ENCODE measurements at regions not wholly inside any gene's neighbourhood (a gene's known extent, or its start where the extent isn't known, plus 50 kb on each side); places are given as distances from the start of the nearest gene placed in this dataset.
"Not testable (repeated sequence)": the region's sequence is repeated elsewhere in the genome, so short reads cannot be mapped to it uniquely, and the experiment has no call there.

DNA sequence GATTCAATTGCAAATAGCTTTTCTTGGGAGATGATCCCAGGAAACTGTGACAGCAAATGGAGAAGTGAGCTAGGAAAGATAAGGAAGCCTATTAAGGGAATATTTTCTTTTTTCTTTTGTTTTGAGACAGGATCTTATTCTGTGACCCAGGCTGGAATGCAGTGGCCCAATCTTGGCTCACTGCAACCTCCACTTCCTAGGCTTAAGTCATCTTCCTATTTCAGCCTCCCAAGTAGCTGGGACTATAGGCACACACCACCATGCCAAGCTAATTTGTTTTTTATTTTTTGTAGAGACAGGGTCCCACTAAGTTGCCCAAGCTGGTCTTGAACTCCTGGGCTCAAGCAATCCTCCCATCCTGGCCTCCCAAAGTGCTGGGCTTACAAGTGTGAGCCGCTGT is 433.7 kb downstream of the RPS6KC1 start:
- Histone ChIP-seq H3K27me3 (ENCODE audit: control insufficient read depth in 1 of 2, insufficient read depth in 2 of 2, low read length in 2 of 2) (no peaks in the 10 kb centered on the region), H3K9me3 (ENCODE audit: low read length) (no peaks in the 10 kb centered on the region), H3K4me3 (ENCODE audit: low read depth in 1 of 2, low read length in 2 of 2) (no peak overlapping the region), H3K9ac (ENCODE audit: low read length) (no peak overlapping the region), H3K4me1 (ENCODE audit: insufficient read depth, low read length) (no peaks in the 10 kb centered on the region), H3K36me3 (ENCODE audit: insufficient read depth, low read length) (no peaks in the 10 kb centered on the region), H3K27ac (ENCODE audit: low read depth, low read length) (no peak overlapping the region)

GRCh38 chr1:213486488-213486887 is 435.4 kb downstream of the RPS6KC1 start:
- no peaks in the 10 kb centered on the region for H3K9me3 ChIP-seq (ENCODE audit: low read length)
- H3K9ac ChIP-seq (ENCODE audit: low read length) = no peak overlapping the region
- H3K27ac ChIP-seq (ENCODE audit: low read depth, low read length) = no peak overlapping the region
- no peaks in the 10 kb centered on the region for H3K27me3 ChIP-seq (ENCODE audit: control insufficient read depth in 1 of 2, insufficient read depth in 2 of 2, low read length in 2 of 2)
- H3K4me1 ChIP-seq (ENCODE audit: insufficient read depth, low read length) = no peaks in the 10 kb centered on the region
- no peak overlapping the region for H3K4me3 ChIP-seq (ENCODE audit: low read depth in 1 of 2, low read length in 2 of 2)
- no peaks in the 10 kb centered on the region for H3K36me3 ChIP-seq (ENCODE audit: insufficient read depth, low read length)

GRCh38 chr1:213491468-213491867 is 440.4 kb downstream of the RPS6KC1 start:
- no peak overlapping the region for H3K4me3 ChIP-seq (ENCODE audit: low read depth in 1 of 2, low read length in 2 of 2)
- no peaks in the 10 kb centered on the region for H3K9me3 ChIP-seq (ENCODE audit: low read length)
- no peaks in the 10 kb centered on the region for H3K27me3 ChIP-seq (ENCODE audit: control insufficient read depth in 1 of 2, insufficient read depth in 2 of 2, low read length in 2 of 2)
- H3K36me3 ChIP-seq (ENCODE audit: insufficient read depth, low read length) = no peaks in the 10 kb centered on the region
- no peak overlapping the region for H3K9ac ChIP-seq (ENCODE audit: low read length)
- no peak overlapping the region for H3K27ac ChIP-seq (ENCODE audit: low read depth, low read length)
- no peaks in the 10 kb centered on the region for H3K4me1 ChIP-seq (ENCODE audit: insufficient read depth, low read length)

DNA sequence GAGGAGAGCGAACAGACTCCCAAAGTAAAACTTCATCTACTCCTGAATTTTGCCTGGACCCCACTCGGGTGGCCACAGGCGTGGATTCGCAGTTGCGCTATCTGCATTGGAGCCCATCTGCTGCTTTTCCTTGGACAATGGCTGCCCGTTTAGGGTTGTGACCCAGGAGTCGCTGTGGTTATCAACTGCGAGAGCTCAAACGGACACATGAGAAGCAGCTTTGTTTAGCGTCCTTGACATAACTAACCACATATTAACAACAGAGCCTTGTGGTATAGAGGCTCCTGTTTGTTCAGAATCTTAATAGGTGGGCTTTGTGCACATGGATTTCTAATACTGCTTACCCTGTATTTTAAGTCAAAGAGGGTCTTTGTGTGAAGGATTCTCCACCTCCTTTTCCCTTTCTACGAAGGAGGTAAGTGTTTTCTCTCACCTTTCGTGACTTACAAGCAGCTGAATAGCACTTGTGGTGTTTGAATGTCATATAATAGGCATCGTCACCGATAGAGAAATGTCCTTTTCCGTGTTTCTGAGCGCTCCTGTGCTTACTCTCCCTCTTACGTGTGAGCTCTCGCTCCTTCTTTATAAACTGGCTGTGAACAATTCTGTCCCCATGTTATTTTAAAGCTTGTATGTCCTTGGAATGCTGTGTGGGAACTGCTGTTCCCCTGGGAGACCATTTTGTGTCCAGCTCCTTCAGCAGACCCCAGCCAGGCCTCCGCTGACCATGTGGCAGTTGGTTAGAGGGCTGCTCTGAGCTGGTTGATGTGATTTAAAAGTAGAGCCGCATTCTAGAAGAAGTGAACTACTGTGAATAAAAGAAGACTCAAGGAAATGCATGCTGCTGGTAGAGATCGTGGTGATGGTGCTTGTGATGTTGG is 441.4 kb downstream of the RPS6KC1 start:
- no peak overlapping the region for H3K27ac ChIP-seq (ENCODE audit: low read depth, low read length)
- H3K27me3 ChIP-seq (ENCODE audit: control insufficient read depth in 1 of 2, insufficient read depth in 2 of 2, low read length in 2 of 2) = no peaks in the 10 kb centered on the region
- no peak overlapping the region for H3K4me3 ChIP-seq (ENCODE audit: low read depth in 1 of 2, low read length in 2 of 2)
- H3K36me3 ChIP-seq (ENCODE audit: insufficient read depth, low read length) = no peaks in the 10 kb centered on the region
- H3K9me3 ChIP-seq (ENCODE audit: low read length) = no peaks in the 10 kb centered on the region
- no peak overlapping the region for H3K9ac ChIP-seq (ENCODE audit: low read length)
- H3K4me1 ChIP-seq (ENCODE audit: insufficient read depth, low read length) = no peaks in the 10 kb centered on the region

- Histone ChIP-seq H3K27ac (ENCODE audit: low read depth, low read length) (no peak overlapping the region), H3K9ac (ENCODE audit: low read length) (no peak overlapping the region), H3K4me1 (ENCODE audit: insufficient read depth, low read length) (no peaks in the 10 kb centered on the region), H3K9me3 (ENCODE audit: low read length) (no peaks in the 10 kb centered on the region), H3K4me3 (ENCODE audit: low read depth in 1 of 2, low read length in 2 of 2) (no peak overlapping the region), H3K36me3 (ENCODE audit: insufficient read depth, low read length) (no peaks in the 10 kb centered on the region), H3K27me3 (ENCODE audit: control insufficient read depth in 1 of 2, insufficient read depth in 2 of 2, low read length in 2 of 2) (no peaks in the 10 kb centered on the region)
Observed at GRCh38 chr1:213499444-213499843, 448.4 kb downstream of the RPS6KC1 start.

DNA sequence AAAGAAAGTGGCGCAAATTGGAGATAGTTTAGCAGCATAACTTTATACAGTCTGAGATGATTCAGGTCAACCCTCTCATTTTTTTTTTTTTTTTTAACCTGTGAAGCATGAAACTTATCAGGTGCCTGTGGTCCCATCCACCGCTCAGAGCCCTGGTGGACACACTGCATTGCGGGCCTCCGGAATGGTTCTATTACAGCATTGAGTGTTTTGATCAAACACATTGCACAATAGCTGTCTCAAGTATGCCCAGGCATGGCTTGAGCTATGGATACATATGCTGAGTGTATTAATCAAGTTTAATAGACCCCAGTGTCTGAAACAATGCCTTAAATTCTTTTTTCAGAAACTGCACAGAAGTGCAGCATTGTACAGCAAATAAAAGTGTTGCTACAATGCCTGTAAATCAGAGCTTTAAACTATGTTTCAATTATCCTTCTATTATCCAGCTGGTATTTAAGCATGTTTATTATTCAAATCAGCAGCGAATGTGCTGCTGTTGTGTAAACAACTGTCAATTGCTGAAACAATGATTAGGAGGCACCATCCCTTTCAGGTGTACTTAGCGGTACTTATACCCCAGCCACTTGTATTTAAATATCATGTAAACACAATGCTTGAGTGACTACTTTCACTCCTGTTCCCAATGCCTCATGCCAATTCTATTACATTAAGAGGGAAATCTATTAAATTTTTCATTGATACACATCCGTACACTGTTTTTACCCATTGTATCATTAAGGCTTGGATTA is 456.6 kb downstream of the RPS6KC1 start:
- Histone ChIP-seq H3K9ac (ENCODE audit: low read length) (no peak overlapping the region), H3K9me3 (ENCODE audit: low read length) (no peaks in the 10 kb centered on the region), H3K27ac (ENCODE audit: low read depth, low read length) (no peak overlapping the region), H3K4me3 (ENCODE audit: low read depth in 1 of 2, low read length in 2 of 2) (no peak overlapping the region), H3K27me3 (ENCODE audit: control insufficient read depth in 1 of 2, insufficient read depth in 2 of 2, low read length in 2 of 2) (no peaks in the 10 kb centered on the region), H3K4me1 (ENCODE audit: insufficient read depth, low read length) (no peaks in the 10 kb centered on the region), H3K36me3 (ENCODE audit: insufficient read depth, low read length) (no peaks in the 10 kb centered on the region)

GRCh38 chr1:213511173-213511572 is 460.1 kb downstream of the RPS6KC1 start:
- H3K4me1 ChIP-seq (ENCODE audit: insufficient read depth, low read length) = no peaks in the 10 kb centered on the region
- no peaks in the 10 kb centered on the region for H3K9me3 ChIP-seq (ENCODE audit: low read length)
- no peaks in the 10 kb centered on the region for H3K36me3 ChIP-seq (ENCODE audit: insufficient read depth, low read length)
- no peak overlapping the region for H3K27ac ChIP-seq (ENCODE audit: low read depth, low read length)
- no peaks in the 10 kb centered on the region for H3K27me3 ChIP-seq (ENCODE audit: control insufficient read depth in 1 of 2, insufficient read depth in 2 of 2, low read length in 2 of 2)
- no peak overlapping the region for H3K4me3 ChIP-seq (ENCODE audit: low read depth in 1 of 2, low read length in 2 of 2)
- no peak overlapping the region for H3K9ac ChIP-seq (ENCODE audit: low read length)

DNA sequence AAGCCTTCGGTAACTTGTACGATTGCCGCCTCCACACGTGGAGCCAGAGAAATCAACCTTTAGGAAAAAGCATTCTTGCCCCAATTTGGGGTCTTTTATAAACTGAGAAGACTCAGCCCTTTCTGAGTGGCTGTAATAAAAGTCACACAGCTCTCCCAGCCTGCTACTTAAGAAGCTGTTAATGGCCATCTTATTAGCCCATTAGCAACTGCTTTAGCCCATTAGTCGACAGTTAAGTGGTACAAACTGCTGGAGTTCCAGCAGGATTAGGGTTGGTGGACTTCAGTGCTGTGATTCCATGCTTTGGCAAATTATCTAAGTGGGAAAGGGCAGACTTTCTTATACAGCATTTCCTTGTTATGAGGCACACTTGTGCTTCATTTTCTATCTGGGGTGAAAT is 461.3 kb downstream of the RPS6KC1 start:
- no peak overlapping the region for H3K9ac ChIP-seq (ENCODE audit: low read length)
- no peak overlapping the region for H3K4me3 ChIP-seq (ENCODE audit: low read depth in 1 of 2, low read length in 2 of 2)
- no peaks in the 10 kb centered on the region for H3K36me3 ChIP-seq (ENCODE audit: insufficient read depth, low read length)
- no peaks in the 10 kb centered on the region for H3K9me3 ChIP-seq (ENCODE audit: low read length)
- no peaks in the 10 kb centered on the region for H3K27me3 ChIP-seq (ENCODE audit: control insufficient read depth in 1 of 2, insufficient read depth in 2 of 2, low read length in 2 of 2)
- no peak overlapping the region for H3K27ac ChIP-seq (ENCODE audit: low read depth, low read length)
- no peaks in the 10 kb centered on the region for H3K4me1 ChIP-seq (ENCODE audit: insufficient read depth, low read length)

GRCh38 chr1:213513006-213513405 is 462.0 kb downstream of the RPS6KC1 start:
- H3K27me3 ChIP-seq (ENCODE audit: control insufficient read depth in 1 of 2, insufficient read depth in 2 of 2, low read length in 2 of 2) = no peaks in the 10 kb centered on the region
- no peak overlapping the region for H3K4me3 ChIP-seq (ENCODE audit: low read depth in 1 of 2, low read length in 2 of 2)
- no peaks in the 10 kb centered on the region for H3K9me3 ChIP-seq (ENCODE audit: low read length)
- no peaks in the 10 kb centered on the region for H3K36me3 ChIP-seq (ENCODE audit: insufficient read depth, low read length)
- H3K9ac ChIP-seq (ENCODE audit: low read length) = no peak overlapping the region
- H3K4me1 ChIP-seq (ENCODE audit: insufficient read depth, low read length) = no peaks in the 10 kb centered on the region
- H3K27ac ChIP-seq (ENCODE audit: low read depth, low read length) = no peak overlapping the region

DNA sequence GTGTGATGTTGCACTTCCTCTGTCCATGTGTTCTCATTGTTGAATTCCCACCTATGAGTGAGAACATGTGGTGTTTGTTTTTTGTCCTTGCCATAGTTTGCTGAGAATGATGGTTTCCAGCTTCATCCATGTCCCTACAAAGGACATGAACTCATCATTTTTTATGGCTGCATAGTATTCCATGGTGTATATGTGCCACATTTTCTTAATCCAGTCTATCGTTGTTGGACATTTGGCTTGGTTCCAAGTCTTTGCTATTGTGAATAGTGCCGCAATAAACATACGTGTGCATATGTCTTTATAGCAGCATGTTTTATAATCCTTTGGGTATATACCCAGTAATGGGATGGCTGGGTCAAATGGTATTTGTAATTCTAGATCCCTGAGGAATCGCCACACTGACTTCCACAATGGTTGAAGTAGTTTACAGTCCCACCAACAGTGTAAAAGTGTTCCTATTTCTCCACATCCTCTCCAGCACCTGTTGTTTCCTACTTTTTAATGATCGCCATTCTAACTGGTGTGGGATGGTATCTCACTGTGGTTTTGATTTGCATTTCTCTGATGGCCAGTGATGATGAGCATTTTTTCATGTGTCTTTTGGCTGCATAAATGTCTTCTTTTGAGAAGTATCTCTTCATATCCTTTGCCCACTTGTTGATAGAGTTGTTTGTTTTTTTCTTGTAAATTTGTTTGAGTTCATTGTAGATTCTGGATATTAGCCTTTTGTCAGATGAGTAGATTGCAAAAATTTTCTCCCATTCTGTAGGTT is 463.6 kb downstream of the RPS6KC1 start:
- not testable (repeated sequence) for H3K4me1 ChIP-seq (ENCODE audit: insufficient read depth, low read length); H3K36me3 ChIP-seq (ENCODE audit: insufficient read depth, low read length); H3K9ac ChIP-seq (ENCODE audit: low read length)

DNA sequence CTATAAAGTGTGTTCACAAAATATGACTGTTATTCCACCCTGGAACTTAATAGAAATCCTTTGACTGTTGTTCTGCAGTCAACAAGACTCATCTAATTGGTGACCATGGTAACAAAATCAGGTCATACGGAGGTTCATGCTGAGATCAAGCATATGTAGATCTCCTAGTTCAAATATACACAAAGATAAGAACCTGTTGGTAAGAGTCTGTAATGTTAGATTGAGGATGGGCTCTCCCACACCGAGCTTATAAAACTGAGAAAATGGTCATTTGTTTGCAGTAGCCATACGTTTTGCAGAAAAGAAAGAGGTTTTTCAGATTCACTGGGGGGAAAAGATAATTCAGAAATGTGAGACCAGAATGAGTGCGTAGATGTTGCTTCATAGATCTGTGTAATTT is 468.1 kb downstream of the RPS6KC1 start:
- no peak overlapping the region for H3K9ac ChIP-seq (ENCODE audit: low read length)
- H3K36me3 ChIP-seq (ENCODE audit: insufficient read depth, low read length) = no peaks in the 10 kb centered on the region
- H3K4me3 ChIP-seq (ENCODE audit: low read depth in 1 of 2, low read length in 2 of 2) = no peak overlapping the region
- H3K27me3 ChIP-seq (ENCODE audit: control insufficient read depth in 1 of 2, insufficient read depth in 2 of 2, low read length in 2 of 2) = no peaks in the 10 kb centered on the region
- H3K27ac ChIP-seq (ENCODE audit: low read depth, low read length) = no peak overlapping the region
- no peaks in the 10 kb centered on the region for H3K9me3 ChIP-seq (ENCODE audit: low read length)
- H3K4me1 ChIP-seq (ENCODE audit: insufficient read depth, low read length) = no peaks in the 10 kb centered on the region

More for the DNA sequence above, 463.6 kb downstream of the RPS6KC1 start:
- not testable (repeated sequence) for H3K4me3 ChIP-seq (ENCODE audit: low read depth in 1 of 2, low read length in 2 of 2); H3K9me3 ChIP-seq (ENCODE audit: low read length); H3K27me3 ChIP-seq (ENCODE audit: control insufficient read depth in 1 of 2, insufficient read depth in 2 of 2, low read length in 2 of 2); H3K27ac ChIP-seq (ENCODE audit: low read depth, low read length)

Data from muscle layer of colon (tissue), 2 donors.